ENCODE measurements at regions not wholly inside any gene's neighbourhood (a gene's known extent, or its start where the extent isn't known, plus 50 kb on each side); places are given as distances from the start of the nearest gene placed in this dataset.

DNA sequence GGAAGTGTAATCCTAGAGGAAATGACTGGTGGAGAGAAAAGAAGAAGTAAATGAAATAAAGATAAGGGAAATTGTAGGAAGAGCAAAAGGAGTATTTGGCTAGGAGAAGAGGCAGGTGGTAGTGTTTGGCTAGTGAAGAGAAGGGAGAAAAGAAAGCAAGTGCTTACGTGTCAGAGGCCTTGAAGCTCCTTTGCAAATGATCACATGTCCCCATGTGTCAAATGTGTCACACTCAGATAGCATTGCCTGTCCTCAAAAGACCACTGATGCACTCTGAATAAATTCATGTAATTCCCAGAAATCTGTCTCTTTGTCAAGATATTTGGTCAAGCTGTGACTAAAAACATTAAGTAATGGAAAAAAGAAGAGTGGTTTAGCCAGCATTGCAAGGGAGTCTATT lies 639.3 kb downstream of the TUSC7 start (continued):
- TF ChIP-seq REST (IDR thresholded peaks at IDR 0.05; ENCODE audit: unreplicated experiment) (no peak), CTCF (conservative IDR thresholded peaks at IDR 0.05; ENCODE audit: low read depth in 2 of 2) (no peak), NANOG (IDR thresholded peaks at IDR 0.05; ENCODE audit: borderline replicate concordance) (no peak), ZNF114 (CRISPR knock-in tag; IDR thresholded peaks at IDR 0.05) (no peak)

GRCh38 chr3:117349566-117349965 lies 640.0 kb downstream of the TUSC7 start:
- no peaks in the 10 kb centered on the region for H3K36me3 Mint-ChIP-seq (ENCODE audit: low read depth)
- Histone ChIP-seq H3K27me3 (ENCODE audit: insufficient read depth) (no peaks in the 10 kb centered on the region), H4K20me1 (replicated peaks; ENCODE audit: insufficient read depth) (no peaks in the 10 kb centered on the region), H3F3A (replicated peaks; ENCODE audit: low read depth) (no peaks in the 10 kb centered on the region), H3K9me2 (ENCODE audit: insufficient read depth) (no peaks in the 10 kb centered on the region), H3K27ac (ENCODE audit: low read depth) (no peak overlapping the region), H2AFZ (no peak overlapping the region), H3K79me2 (replicated peaks; ENCODE audit: insufficient read depth) (no peaks in the 10 kb centered on the region), H3K4me3 (no peak overlapping the region), H3K4me1 (ENCODE audit: insufficient read depth) (no peaks in the 10 kb centered on the region), H3K36me3 (ENCODE audit: insufficient read depth) (no peaks in the 10 kb centered on the region), H3K4me2 (no peak overlapping the region)
- no peaks in the 10 kb centered on the region; the same call in 2 of the 3 replicates for H3K4me1 Mint-ChIP-seq
- no peaks in the 10 kb centered on the region for H3K9me3 Mint-ChIP-seq
- no peaks in the 10 kb centered on the region for H3K27me3 Mint-ChIP-seq (ENCODE audit: insufficient read depth, low read depth, poor library complexity)
- TF ChIP-seq CREB1 (CRISPR knock-in tag; IDR thresholded peaks at IDR 0.05; ENCODE audit: low read depth) = no peak
- TF ChIP-seq JUNB (IDR thresholded peaks at IDR 0.05; ENCODE audit: unreplicated experiment) = no peak
- TF ChIP-seq POLR2AphosphoS5 (IDR thresholded peaks at IDR 0.05; ENCODE audit: low read depth) = no peak
- TF ChIP-seq REST (IDR thresholded peaks at IDR 0.05; ENCODE audit: unreplicated experiment) = no peak
- H3K4me3 Mint-ChIP-seq = no peak overlapping the region
- no peak for DNase-seq (ENCODE audit: low spot score)
- no peak overlapping the region for H3K27ac Mint-ChIP-seq
- no peak for ATAC-seq

Measured in GM23338 (cell line).